ENCODE measurements at regions not wholly inside any gene's neighbourhood (a gene's known extent, or its start where the extent isn't known, plus 50 kb on each side); places are given as distances from the start of the nearest gene placed in this dataset.

DNA sequence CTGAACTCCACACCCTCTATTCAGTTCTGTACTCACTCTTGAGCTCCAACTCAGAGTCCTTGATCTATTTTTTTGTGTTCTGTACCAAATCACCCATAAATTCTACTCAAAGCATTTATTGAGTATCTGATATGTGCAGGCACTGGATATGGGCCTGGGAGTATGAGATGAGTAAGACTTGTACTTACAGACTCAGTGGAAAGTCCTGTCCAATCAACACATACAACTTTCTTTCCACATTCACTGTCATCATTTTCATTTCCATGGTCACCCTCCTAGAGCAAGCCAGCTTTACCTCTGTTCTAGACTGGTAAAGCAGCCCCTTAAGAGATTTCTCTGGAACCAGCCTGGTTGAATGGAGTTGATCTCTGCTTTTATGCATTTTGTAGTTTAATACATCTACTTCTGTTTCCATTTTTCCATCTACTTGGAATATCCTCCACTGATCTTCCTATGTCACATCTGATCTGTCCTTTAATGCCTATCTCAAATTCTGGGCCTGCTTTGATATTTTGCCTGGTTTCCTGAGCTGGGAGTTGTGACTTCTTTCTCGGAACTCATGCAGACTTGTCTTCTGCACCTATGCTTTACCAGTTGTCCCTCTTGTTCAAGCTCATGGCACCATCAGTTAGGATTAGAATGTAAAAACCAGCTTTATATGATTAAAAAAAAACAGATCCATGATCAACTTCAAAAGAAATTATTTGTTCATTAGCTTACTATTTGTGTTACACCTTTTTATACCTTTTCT, 96.9 kb upstream of the GLS start:
- Histone ChIP-seq H3K36me3 (ENCODE audit: control insufficient read depth, insufficient read depth, low read length) (no peaks in the 10 kb centered on the region), H3K4me1 (ENCODE audit: control insufficient read depth, insufficient read depth, low read length, poor library complexity, severe bottlenecking) (peaks cover 9% of the 10 kb centered on the region), H3K4me3 (ENCODE audit: extremely low read depth, insufficient read depth, low read length, poor library complexity, severe bottlenecking) (no peak overlapping the region), H3K27ac (ENCODE audit: low read depth, low read length, severe bottlenecking) (no peak overlapping the region), H3K9me3 (ENCODE audit: control insufficient read depth, low read length) (peaks cover 4% of the 10 kb centered on the region)
- WGBS, 2 experiments (ENCODE audit: insufficient coverage in 2 of 2): 100% methylated on average over 1 of the region's 1 CpG; no CpG with 5 or more reads in 1 of the 2 experiments

DNA sequence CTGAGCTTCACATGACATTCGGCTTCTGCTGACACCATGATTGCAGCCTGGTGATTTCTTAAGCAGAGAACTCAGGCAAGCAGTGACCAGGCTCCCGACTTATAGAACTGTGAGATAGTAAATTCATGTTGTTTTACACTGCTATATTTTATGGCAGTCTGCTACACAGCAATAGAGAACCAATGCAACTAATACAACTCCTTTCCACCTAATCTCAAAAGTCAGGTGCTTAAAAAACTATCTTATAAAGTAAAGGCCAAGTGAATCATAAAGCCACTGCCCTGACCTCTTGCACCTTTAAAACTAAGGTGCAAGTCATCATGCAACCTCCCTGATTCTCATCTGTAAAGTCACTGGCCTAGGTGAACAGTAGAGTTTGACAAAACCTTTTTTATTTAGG, 95.3 kb upstream of the GLS start:
- Histone ChIP-seq H3K36me3 (ENCODE audit: control insufficient read depth, insufficient read depth, low read length) (no peaks in the 10 kb centered on the region), H3K9me3 (ENCODE audit: control insufficient read depth, low read length) (peaks cover 4% of the 10 kb centered on the region), H3K4me3 (ENCODE audit: extremely low read depth, insufficient read depth, low read length, poor library complexity, severe bottlenecking) (no peak overlapping the region), H3K4me1 (ENCODE audit: control insufficient read depth, insufficient read depth, low read length, poor library complexity, severe bottlenecking) (peaks cover 25% of the 10 kb centered on the region), H3K27ac (ENCODE audit: low read depth, low read length, severe bottlenecking) (no peak overlapping the region)
- 83 to 100% methylated on average over 1 of the region's 2 CpGs for WGBS, 2 experiments (ENCODE audit: insufficient coverage in 2 of 2)

- H3K27ac ChIP-seq (ENCODE audit: low read depth, low read length, severe bottlenecking): no peak overlapping the region
Observed at GRCh38 chr2:190786404-190787166, 94.0 kb upstream of the GLS start.

GRCh38 chr2:190787743-190788235, 92.8 kb upstream of the GLS start:
- Histone ChIP-seq H3K4me1 (ENCODE audit: control insufficient read depth, insufficient read depth, low read length, poor library complexity, severe bottlenecking) (peaks cover 41% of the 10 kb centered on the region), H3K27ac (ENCODE audit: low read depth, low read length, severe bottlenecking) (no peak overlapping the region), H3K9me3 (ENCODE audit: control insufficient read depth, low read length) (peaks cover 4% of the 10 kb centered on the region), H3K36me3 (ENCODE audit: control insufficient read depth, insufficient read depth, low read length) (no peaks in the 10 kb centered on the region), H3K4me3 (ENCODE audit: extremely low read depth, insufficient read depth, low read length, poor library complexity, severe bottlenecking) (no peak overlapping the region)
- WGBS, 2 experiments (ENCODE audit: insufficient coverage in 2 of 2): 75 to 100% methylated on average over 1 to 2 of the region's 3 CpGs

More at GRCh38 chr2:190786404-190787166, 94.0 kb upstream of the GLS start:
- Histone ChIP-seq H3K36me3 (ENCODE audit: control insufficient read depth, insufficient read depth, low read length) (no peaks in the 10 kb centered on the region), H3K4me3 (ENCODE audit: extremely low read depth, insufficient read depth, low read length, poor library complexity, severe bottlenecking) (no peak overlapping the region), H3K4me1 (ENCODE audit: control insufficient read depth, insufficient read depth, low read length, poor library complexity, severe bottlenecking) (peaks cover 37% of the 10 kb centered on the region), H3K9me3 (ENCODE audit: control insufficient read depth, low read length) (peaks cover 4% of the 10 kb centered on the region)
- WGBS, 2 experiments (ENCODE audit: insufficient coverage in 2 of 2): 54 to 66% methylated on average over 2 of the region's 4 CpGs

DNA sequence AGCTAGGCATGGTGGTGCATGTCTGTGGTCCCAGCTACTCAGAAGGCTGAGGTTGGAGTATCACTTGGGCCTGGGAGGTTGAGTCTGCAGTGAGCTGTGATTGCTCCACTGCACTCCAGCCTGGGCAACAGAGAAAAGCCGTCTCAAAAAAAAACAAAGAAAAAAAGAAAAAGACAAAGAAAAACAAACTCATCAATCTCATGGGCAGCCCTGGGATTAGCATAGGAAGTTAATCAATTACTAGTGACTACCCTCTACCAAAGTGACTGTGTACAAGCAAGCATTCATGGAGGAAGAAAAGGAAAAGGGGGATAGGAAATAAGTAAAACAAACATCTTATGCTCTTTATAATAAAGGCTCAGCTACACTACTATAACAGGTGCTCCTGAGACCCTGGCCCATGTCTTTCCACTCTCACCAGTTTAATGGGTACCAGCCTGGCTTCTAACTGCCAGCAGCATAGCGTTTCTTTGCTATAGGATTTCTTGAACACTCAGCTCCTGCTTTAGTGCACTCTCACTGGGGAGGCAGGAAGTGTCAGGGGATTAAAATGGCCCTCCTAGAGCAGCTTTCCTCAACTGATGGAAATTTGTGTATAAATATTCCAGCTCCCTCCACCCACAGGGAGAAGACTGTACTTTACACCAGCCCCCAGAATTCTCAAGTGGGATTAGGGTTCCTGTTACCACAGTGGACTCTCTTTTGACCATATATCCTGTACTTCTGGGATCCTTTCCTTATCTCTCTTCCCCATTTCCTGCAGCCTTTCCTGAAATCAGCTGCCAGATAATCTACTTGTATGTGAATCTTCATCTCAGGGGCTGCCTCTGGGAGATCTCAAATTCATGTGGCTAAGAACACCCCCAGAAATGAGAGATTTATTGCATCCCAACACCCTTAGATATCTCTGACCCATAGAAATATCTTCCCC, 91.3 kb upstream of the GLS start:
- 100% methylated on average over 1 of the region's 2 CpGs; no CpG with 5 or more reads in 1 of the 2 experiments for WGBS, 2 experiments (ENCODE audit: insufficient coverage in 2 of 2)
- Histone ChIP-seq H3K9me3 (ENCODE audit: control insufficient read depth, low read length) (peaks cover 4% of the 10 kb centered on the region), H3K36me3 (ENCODE audit: control insufficient read depth, insufficient read depth, low read length) (no peaks in the 10 kb centered on the region), H3K4me1 (ENCODE audit: control insufficient read depth, insufficient read depth, low read length, poor library complexity, severe bottlenecking) (peaks cover 41% of the 10 kb centered on the region), H3K27ac (ENCODE audit: low read depth, low read length, severe bottlenecking) (peak overlapping the region; percentile 77), H3K4me3 (ENCODE audit: extremely low read depth, insufficient read depth, low read length, poor library complexity, severe bottlenecking) (no peak overlapping the region)

DNA sequence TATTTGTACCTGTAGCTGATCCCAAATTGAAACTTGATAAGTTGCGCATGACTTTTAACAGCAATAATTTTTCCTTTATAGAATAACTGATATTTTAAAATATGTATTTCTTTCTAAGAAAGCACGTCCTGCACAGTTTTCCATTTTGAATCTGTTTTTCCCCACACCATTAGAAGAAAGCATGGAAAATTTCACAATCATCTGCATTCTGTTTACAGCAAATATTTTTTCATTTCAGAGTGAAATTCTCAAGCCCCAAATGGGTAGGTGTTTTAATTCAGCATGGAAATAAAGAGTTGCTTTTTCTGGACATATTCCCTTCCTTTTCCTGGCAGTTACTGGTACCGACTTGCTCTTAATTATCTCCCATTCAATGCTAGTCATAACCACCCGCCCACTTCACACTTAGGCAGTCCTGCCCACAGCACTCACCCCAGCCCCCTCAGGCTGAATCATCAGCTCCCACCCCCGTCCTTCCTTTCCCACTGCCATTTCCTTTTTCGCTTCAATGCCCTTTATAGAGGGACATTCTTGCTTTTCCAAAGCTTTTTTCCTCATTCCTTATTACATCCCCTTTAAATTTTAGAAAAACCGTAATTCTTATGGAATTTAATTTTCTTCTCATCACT, 89.2 kb upstream of the GLS start:
- Histone ChIP-seq H3K4me3 (ENCODE audit: extremely low read depth, insufficient read depth, low read length, poor library complexity, severe bottlenecking) (no peak overlapping the region), H3K4me1 (ENCODE audit: control insufficient read depth, insufficient read depth, low read length, poor library complexity, severe bottlenecking) (peaks cover 39% of the 10 kb centered on the region), H3K36me3 (ENCODE audit: control insufficient read depth, insufficient read depth, low read length) (no peaks in the 10 kb centered on the region), H3K27ac (ENCODE audit: low read depth, low read length, severe bottlenecking) (peak overlapping the region; percentile 97), H3K9me3 (ENCODE audit: control insufficient read depth, low read length) (no peaks in the 10 kb centered on the region)
- WGBS, 2 experiments (ENCODE audit: insufficient coverage in 2 of 2): 23 to 37% methylated on average over 2 to 5 of the region's 7 CpGs

GRCh38 chr2:190791976-190792575, 88.5 kb upstream of the GLS start:
- Histone ChIP-seq H3K36me3 (ENCODE audit: control insufficient read depth, insufficient read depth, low read length) (no peaks in the 10 kb centered on the region), H3K4me3 (ENCODE audit: extremely low read depth, insufficient read depth, low read length, poor library complexity, severe bottlenecking) (no peak overlapping the region), H3K4me1 (ENCODE audit: control insufficient read depth, insufficient read depth, low read length, poor library complexity, severe bottlenecking) (peaks cover 35% of the 10 kb centered on the region), H3K9me3 (ENCODE audit: control insufficient read depth, low read length) (no peaks in the 10 kb centered on the region), H3K27ac (ENCODE audit: low read depth, low read length, severe bottlenecking) (peak overlapping the region; percentile 97)
- no CpG with 5 or more reads among the region's 1 CpG for WGBS, 2 experiments (ENCODE audit: insufficient coverage in 2 of 2)

DNA sequence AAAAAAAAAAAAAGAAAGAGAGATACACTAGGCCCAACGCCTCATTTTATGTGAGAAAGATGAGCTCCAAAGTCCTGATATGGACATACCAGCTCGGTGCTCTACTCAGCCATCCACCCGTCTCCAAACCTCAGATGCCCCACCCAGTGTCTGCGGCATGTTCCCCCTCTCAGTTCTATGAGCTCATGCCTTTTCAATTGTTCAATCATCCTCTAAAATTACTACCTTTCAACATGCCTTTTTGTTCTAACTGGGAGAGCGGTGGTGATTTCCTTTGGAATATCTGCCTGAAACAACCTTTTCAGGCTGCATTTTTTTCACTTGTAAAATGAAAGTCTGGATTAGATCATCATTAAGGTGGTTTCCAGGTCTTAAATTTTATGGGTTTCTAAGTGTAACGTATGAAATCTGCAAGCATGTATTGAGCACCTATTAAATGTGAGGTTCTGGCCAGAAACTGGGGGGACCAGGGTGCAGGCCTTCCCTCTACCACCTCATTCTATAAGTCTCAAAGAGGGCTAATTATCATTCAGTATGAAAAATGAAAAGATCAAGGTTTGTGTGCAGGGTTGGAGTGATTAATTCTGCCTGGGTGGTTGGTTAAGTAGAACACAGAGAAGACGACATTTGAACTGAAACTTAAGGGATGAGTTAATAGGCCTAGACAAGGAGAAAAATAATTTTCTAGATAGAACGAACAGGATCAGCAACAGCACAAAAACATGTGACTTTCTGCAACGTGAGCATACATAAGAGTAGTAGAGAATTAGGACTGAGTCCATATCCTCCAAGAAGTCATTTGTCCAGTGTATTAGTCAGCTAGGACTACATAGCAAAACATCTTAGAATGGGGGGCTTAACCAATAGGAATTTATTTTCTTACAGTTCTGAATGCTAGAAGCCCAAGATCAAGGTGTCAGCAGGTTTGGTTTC, 87.4 kb upstream of the GLS start:
- WGBS, 2 experiments (ENCODE audit: insufficient coverage in 2 of 2): 92 to 98% methylated on average over 6 to 7 of the region's 9 CpGs
- Histone ChIP-seq H3K4me1 (ENCODE audit: control insufficient read depth, insufficient read depth, low read length, poor library complexity, severe bottlenecking) (peaks cover 35% of the 10 kb centered on the region), H3K27ac (ENCODE audit: low read depth, low read length, severe bottlenecking) (no peak overlapping the region)

GRCh38 chr2:190794377-190794776, 86.2 kb upstream of the GLS start:
- no peaks in the 10 kb centered on the region for H3K36me3 ChIP-seq (ENCODE audit: control insufficient read depth, insufficient read depth, low read length)
- H3K9me3 ChIP-seq (ENCODE audit: control insufficient read depth, low read length): no peaks in the 10 kb centered on the region
- no peak overlapping the region for H3K27ac ChIP-seq (ENCODE audit: low read depth, low read length, severe bottlenecking)
- no peak overlapping the region for H3K4me3 ChIP-seq (ENCODE audit: extremely low read depth, insufficient read depth, low read length, poor library complexity, severe bottlenecking)
- peaks cover 25% of the 10 kb centered on the region for H3K4me1 ChIP-seq (ENCODE audit: control insufficient read depth, insufficient read depth, low read length, poor library complexity, severe bottlenecking)
- WGBS, 2 experiments (ENCODE audit: insufficient coverage in 2 of 2): 94% methylated on average over 5 to 6 of the region's 6 CpGs

More for the DNA sequence above, 87.4 kb upstream of the GLS start:
- Histone ChIP-seq H3K36me3 (ENCODE audit: control insufficient read depth, insufficient read depth, low read length) (no peaks in the 10 kb centered on the region), H3K9me3 (ENCODE audit: control insufficient read depth, low read length) (no peaks in the 10 kb centered on the region), H3K4me3 (ENCODE audit: extremely low read depth, insufficient read depth, low read length, poor library complexity, severe bottlenecking) (no peak overlapping the region)

All from mesodermal cell (in vitro differentiated cells).